Panc1 (cell line): ENCODE measurements at regions not wholly inside any gene's neighbourhood (a gene's known extent, or its start where the extent isn't known, plus 50 kb on each side); places are given as distances from the start of the nearest gene placed in this dataset.

ENCODE experiments used
- ATAC-seq: fragments of 200-7000 bp; cut with Tn5 transposase; 2 replicates; pipeline ENCODE4 v1.9.1; 2020; ENCODE audit warnings: mild to moderate bottlenecking, moderate library complexity
- BruUV-seq: library from RNA; stranded (reverse); fragments of 400-500 nt; replicated peaks from 2 replicates; lab custom pipeline; 2021; lab: Mats Ljungman, UMichigan
- CTCF ChIA-PET: fragments of 300-600 bp; sonication (Branson Sonifier 250); formaldehyde crosslinking; loops from one replicate; lab custom pipeline; 2022; ENCODE audit warnings: antibody characterized with exemption; lab: Charles Lee
- POLR2A ChIA-PET: fragments of 300-600 bp; sonication (Branson Sonifier 250); formaldehyde crosslinking; loops from one replicate; lab custom pipeline; 2022; ENCODE audit warnings: antibody characterized with exemption; lab: Charles Lee
- DNase-seq: peaks from one replicate; pipeline ENCODE4 v3.0.0-alpha.2; 2010; ENCODE audit warnings: low read depth, low spot score
- H3K27ac ChIP-seq: 2 replicates; pipeline ENCODE4 v1.5.1; 2011; ENCODE audit warnings: mild to moderate bottlenecking, low read length, inconsistent platforms
- H3K27me3 ChIP-seq: fragments of 200-500 bp; sonication (Bioruptor generic); 2 replicates; pipeline ENCODE4 v1.6.0; 2014; ENCODE audit warnings: low read length, inconsistent platforms; ENCODE audit not compliant: control insufficient read depth, insufficient read depth
- H3K36me3 ChIP-seq: fragments of 200-500 bp; sonication (Bioruptor generic); 2 replicates; pipeline ENCODE4 v1.5.1; 2014; ENCODE audit warnings: inconsistent platforms, mild to moderate bottlenecking, low read length, moderate library complexity; ENCODE audit not compliant: control insufficient read depth, insufficient read depth
- H3K4me1 ChIP-seq: 2 replicates; pipeline ENCODE4 v1.5.1; 2011; ENCODE audit warnings: inconsistent platforms, mild to moderate bottlenecking, low read length, moderate library complexity; ENCODE audit not compliant: control insufficient read depth, insufficient read depth
- H3K4me3 ChIP-seq, 2 experiments: 2 replicates each; pipeline ENCODE4 v1.5.1; 2011 to 2012; ENCODE audit warnings: low read depth in 2 of 2, low read length in 2 of 2, mild to moderate bottlenecking in 2 of 2, inconsistent platforms in 1 of 2, moderate library complexity in 1 of 2
- H3K9me3 ChIP-seq: fragments of 200-500 bp; sonication (Bioruptor generic); 2 replicates; pipeline ENCODE4 v1.5.1; 2014; ENCODE audit warnings: low read depth, mild to moderate bottlenecking, inconsistent platforms, low read length, moderate library complexity; ENCODE audit not compliant: control insufficient read depth, insufficient read depth
- CTCF ChIP-seq: fragments of 450-650 bp; IDR thresholded peaks from 2 replicates; pipeline ENCODE4 v1.5.1; 2017; ENCODE audit warnings: mild to moderate bottlenecking
- POLR2AphosphoS5 ChIP-seq: IDR thresholded peaks from 2 replicates; pipeline ENCODE4 v1.6.1; 2012; ENCODE audit warnings: mild to moderate bottlenecking, low read depth, low read length, moderate library complexity
- SIN3A ChIP-seq: IDR thresholded peaks from 2 replicates; pipeline ENCODE4 v1.6.1; 2012; ENCODE audit warnings: low read depth, mild to moderate bottlenecking, low read length, moderate library complexity, borderline replicate concordance; ENCODE audit not compliant: insufficient read depth
- TCF7L2 ChIP-seq: IDR thresholded peaks from 2 replicates; pipeline ENCODE4 v1.6.1; 2011; ENCODE audit warnings: mild to moderate bottlenecking, low read depth, low read length, inconsistent platforms
- in situ Hi-C: cut with HindIII; loops from 2 replicates; pipeline ENCODE4 v1.10.0; 2016; ENCODE audit warnings: low sequenced_read_pairs, low pct_unique_long_range_greater_than_20kb
- intact Hi-C: fragments of 100-400 bp; cut with micrococcal nuclease; formaldehyde crosslinking; loops from one replicate; pipeline ENCODE4 v1.10.0; 2022; ENCODE audit not compliant: unreplicated experiment
- TF ChIP-seq, protein P1 (sequence below), 2 experiments: IDR thresholded peaks; 2 replicates each; pipeline ENCODE4 v1.6.1; 2011 to 2012; ENCODE audit warnings: low read depth in 2 of 2, control low read depth in 1 of 2, low read length in 1 of 2, mild to moderate bottlenecking in 1 of 2, moderate library complexity in 1 of 2; ENCODE audit not compliant: insufficient read depth in 1 of 2

GRCh38 chr2:240251848-240252190 lies 111.4 kb upstream of the OTOS start:
- no peak for TF ChIP-seq CTCF
- H3K27ac ChIP-seq: no peak overlapping the region
- ATAC-seq: no peak; the same call in 1 of the 2 replicates

DNA sequence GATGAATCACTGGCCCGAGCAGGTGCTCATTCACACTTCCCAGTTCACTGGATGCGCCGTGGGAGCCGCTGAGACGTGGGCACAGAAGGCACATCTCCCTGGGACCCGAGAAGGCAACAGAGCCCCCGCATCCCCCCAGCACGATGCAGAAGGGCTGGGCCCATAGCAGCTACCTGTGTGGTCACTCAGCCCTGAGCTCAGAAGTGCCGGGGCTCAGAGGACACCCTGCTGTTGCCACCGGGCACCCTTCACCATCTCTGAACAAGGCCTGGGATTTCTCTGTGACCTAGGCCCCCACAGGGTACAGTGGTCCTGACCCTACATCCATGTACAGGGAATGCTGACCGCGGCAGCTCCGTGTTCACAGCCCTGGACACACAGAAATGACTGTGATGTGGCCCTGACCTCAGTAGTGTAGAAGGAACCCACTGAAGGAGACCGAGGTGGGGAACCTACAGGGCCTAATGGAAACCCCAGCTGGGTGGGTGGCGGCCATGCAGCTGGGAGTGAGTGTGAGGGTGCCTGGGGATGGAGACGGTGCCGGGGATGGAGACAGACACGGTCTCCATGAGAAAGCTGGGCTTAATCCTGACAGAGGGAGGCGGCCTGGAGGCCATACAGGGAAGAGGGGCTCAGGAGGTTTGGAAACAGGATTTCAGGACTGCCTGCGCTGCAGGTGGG lies 111.9 kb upstream of the OTOS start:
- TF ChIP-seq POLR2AphosphoS5 (no peak), TCF7L2 (no peak), SIN3A (no peak), CTCF (no peak)
- TF ChIP-seq, protein P1, sequence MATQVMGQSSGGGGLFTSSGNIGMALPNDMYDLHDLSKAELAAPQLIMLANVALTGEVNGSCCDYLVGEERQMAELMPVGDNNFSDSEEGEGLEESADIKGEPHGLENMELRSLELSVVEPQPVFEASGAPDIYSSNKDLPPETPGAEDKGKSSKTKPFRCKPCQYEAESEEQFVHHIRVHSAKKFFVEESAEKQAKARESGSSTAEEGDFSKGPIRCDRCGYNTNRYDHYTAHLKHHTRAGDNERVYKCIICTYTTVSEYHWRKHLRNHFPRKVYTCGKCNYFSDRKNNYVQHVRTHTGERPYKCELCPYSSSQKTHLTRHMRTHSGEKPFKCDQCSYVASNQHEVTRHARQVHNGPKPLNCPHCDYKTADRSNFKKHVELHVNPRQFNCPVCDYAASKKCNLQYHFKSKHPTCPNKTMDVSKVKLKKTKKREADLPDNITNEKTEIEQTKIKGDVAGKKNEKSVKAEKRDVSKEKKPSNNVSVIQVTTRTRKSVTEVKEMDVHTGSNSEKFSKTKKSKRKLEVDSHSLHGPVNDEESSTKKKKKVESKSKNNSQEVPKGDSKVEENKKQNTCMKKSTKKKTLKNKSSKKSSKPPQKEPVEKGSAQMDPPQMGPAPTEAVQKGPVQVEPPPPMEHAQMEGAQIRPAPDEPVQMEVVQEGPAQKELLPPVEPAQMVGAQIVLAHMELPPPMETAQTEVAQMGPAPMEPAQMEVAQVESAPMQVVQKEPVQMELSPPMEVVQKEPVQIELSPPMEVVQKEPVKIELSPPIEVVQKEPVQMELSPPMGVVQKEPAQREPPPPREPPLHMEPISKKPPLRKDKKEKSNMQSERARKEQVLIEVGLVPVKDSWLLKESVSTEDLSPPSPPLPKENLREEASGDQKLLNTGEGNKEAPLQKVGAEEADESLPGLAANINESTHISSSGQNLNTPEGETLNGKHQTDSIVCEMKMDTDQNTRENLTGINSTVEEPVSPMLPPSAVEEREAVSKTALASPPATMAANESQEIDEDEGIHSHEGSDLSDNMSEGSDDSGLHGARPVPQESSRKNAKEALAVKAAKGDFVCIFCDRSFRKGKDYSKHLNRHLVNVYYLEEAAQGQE (IDR thresholded peaks at IDR 0.05; ENCODE audit: insufficient read depth in 1 of 2, low read depth in 2 of 2, low read length in 1 of 2): no peak
- in situ Hi-C loops (no loop called here), intact Hi-C loops (no loop called here)
- no peak for ATAC-seq
- no peak for DNase-seq
- Histone ChIP-seq H3K4me3 (no peak overlapping the region), H3K4me1 (peaks cover 16% of the 10 kb centered on the region), H3K27ac (no peak overlapping the region), H3K9me3 (no peaks in the 10 kb centered on the region), H3K27me3 (no peaks in the 10 kb centered on the region), H3K36me3 (no peaks in the 10 kb centered on the region)
- ChIA-PET CTCF (no interaction called here), POLR2A (no interaction called here)
- BruUV-seq: no TSS peak

More at GRCh38 chr2:240251848-240252190, 111.4 kb upstream of the OTOS start:
- Histone ChIP-seq H3K36me3 (no peaks in the 10 kb centered on the region), H3K4me1 (peaks cover 16% of the 10 kb centered on the region), H3K9me3 (no peaks in the 10 kb centered on the region), H3K4me3 (no peak overlapping the region; a peak in 1 of 4 replicates), H3K27me3 (no peaks in the 10 kb centered on the region)
- ChIA-PET POLR2A (no interaction called here), CTCF (no interaction called here)
- in situ Hi-C loops (no loop called here), intact Hi-C loops (no loop called here)
- no TSS peak for BruUV-seq
- no peak for DNase-seq
